ENCODE measurements at regions not wholly inside any gene's neighbourhood (a gene's known extent, or its start where the extent isn't known, plus 50 kb on each side); places are given as distances from the start of the nearest gene placed in this dataset.

DNA sequence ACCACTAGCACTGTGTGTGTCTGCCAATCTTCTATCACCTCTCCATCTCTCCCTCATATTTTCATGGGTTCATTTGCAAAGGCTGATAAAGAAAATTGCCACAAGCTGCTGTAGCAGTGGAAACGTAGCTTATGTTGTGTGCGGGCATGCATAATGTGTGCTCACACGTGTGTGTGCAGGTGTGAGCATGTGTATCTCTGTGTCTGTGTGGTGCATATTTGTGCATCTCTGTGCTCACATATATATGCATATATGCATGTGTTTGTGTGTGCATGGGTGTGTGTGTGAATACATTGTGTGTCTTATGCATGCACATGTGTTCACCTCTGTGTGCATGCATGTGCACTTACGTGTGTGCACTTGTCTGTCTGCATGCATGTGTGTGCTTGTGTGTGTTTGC is 181.8 kb upstream of the UBL3 start:
- ChIA-PET POLR2A (no interaction called here), CTCF (interaction anchor here in 1 of 2 donors (0.8 kb wide), 1 partner anchor 17 kb away, joined by 3 read pairs; no protein-coding TSS in a partner anchor)
- Histone ChIP-seq H3K36me3 (ENCODE audit: control insufficient read depth in 2 of 2, extremely low read depth in 1 of 2, insufficient read depth in 1 of 2, low read length in 1 of 2) (no peaks in the 10 kb centered on the region), H3K27ac (ENCODE audit: low read length) (no peak overlapping the region), H3K27me3 (replicated peaks in 1 of 2; ENCODE audit: control insufficient read depth in 2 of 2, extremely low read depth in 1 of 2, insufficient read depth in 2 of 2, low read length in 1 of 2) (peaks cover 0 to 5% of the 10 kb centered on the region in 2 experiments), H3K9me3 (no peaks in the 10 kb centered on the region), H3K4me3 (ENCODE audit: control insufficient read depth in 1 of 2, extremely low read depth in 1 of 2, low read length in 1 of 2) (no peak overlapping the region), H3K4me1 (ENCODE audit: control insufficient read depth in 1 of 2, extremely low read depth in 1 of 2, insufficient read depth in 2 of 2, low read length in 2 of 2) (no peaks in the 10 kb centered on the region)
- Mint-ChIP-seq H3K36me3 (no peaks in the 10 kb centered on the region), H3K4me1 (peaks cover 0 to 10% (median 0%) of the 10 kb centered on the region in 3 donors), H3K27me3 (peaks cover 4 to 10% of the 10 kb centered on the region in 2 donors), H3K9me3 (no peaks in the 10 kb centered on the region), H3K27ac (no peak overlapping the region), H3K4me3 (no peak overlapping the region)
- ATAC-seq (replicated peaks in 1 of 4) (no peak), DNase-seq (no peak)
- WGBS (ENCODE audit: insufficient coverage): 90% methylated on average over 4 of the region's 4 CpGs

DNA sequence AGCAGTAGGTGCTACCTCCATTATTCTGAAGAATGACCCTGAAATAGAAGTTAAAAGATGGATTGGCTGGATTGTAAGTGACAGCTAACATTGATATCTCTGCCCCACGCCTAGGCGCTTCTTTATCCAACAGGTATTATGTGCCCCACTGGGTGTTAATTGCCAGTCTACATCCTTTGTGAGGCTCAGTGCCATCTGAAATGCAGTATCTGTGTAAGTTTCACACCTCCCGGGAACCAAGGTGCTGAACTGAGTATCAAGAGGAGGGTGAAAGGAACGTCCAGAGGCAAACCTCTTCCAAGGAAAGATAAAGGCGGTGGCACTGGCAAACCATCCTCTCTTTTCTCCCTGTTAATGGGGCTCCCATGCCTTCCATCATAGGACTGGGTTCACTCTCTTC is 181.1 kb upstream of the UBL3 start:
- H3K27ac Mint-ChIP-seq: no peak overlapping the region
- no peak overlapping the region for H3K4me3 ChIP-seq (ENCODE audit: control insufficient read depth in 1 of 2, extremely low read depth in 1 of 2, low read length in 1 of 2)
- no peak for ATAC-seq (replicated peaks in 1 of 4)
- no peaks in the 10 kb centered on the region for H3K36me3 Mint-ChIP-seq
- peaks cover 0 to 10% (median 0%) of the 10 kb centered on the region in 3 donors for H3K4me1 Mint-ChIP-seq
- no peaks in the 10 kb centered on the region for H3K9me3 Mint-ChIP-seq
- H3K9me3 ChIP-seq: no peaks in the 10 kb centered on the region
- peaks cover 0 to 4% of the 10 kb centered on the region in 2 experiments for H3K27me3 ChIP-seq (replicated peaks in 1 of 2; ENCODE audit: control insufficient read depth in 2 of 2, extremely low read depth in 1 of 2, insufficient read depth in 2 of 2, low read length in 1 of 2)
- no peak overlapping the region for H3K27ac ChIP-seq (ENCODE audit: low read length)
- no peak for DNase-seq
- ChIA-PET CTCF (no interaction called here), POLR2A (no interaction called here)
- peaks cover 4 to 10% of the 10 kb centered on the region in 2 donors for H3K27me3 Mint-ChIP-seq
- H3K36me3 ChIP-seq (ENCODE audit: control insufficient read depth in 2 of 2, extremely low read depth in 1 of 2, insufficient read depth in 1 of 2, low read length in 1 of 2): no peaks in the 10 kb centered on the region
- H3K4me1 ChIP-seq (ENCODE audit: control insufficient read depth in 1 of 2, extremely low read depth in 1 of 2, insufficient read depth in 2 of 2, low read length in 2 of 2): no peaks in the 10 kb centered on the region
- no peak overlapping the region for H3K4me3 Mint-ChIP-seq
- WGBS (ENCODE audit: insufficient coverage): 89% methylated on average over 3 of the region's 5 CpGs

DNA sequence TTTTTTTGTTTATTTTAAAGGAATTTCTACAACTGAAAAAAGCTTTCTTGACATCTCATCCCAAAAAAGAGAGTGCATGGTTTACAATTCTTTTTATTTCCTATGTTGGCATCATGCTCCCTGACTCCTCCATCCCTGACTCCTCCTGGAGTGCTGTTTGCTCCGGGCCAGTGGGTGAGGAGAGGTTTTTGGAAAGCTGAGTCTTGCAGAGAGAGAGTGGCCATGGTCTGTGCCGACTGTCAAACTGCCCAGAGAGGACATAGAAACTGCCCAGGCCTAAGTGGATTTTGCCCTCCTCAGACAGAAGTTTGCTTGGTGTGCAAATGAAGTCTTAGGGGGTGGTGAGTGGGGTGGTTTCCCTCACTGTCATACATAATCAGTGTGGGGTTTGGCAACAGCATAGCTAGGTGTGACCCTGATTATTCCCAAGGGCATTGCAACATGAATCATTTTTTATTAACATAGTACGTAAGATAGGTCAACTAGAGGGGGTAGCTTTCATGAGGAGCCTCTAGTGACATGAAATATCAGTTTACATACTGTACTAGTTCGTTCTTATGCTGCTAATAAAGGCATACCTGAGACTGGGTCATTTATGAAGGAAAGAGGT is 179.8 kb upstream of the UBL3 start:
- ChIA-PET CTCF (interaction anchor here in 1 of 2 donors (0.6 kb wide), 1 partner anchor 32 kb away, joined by 3 read pairs; no protein-coding TSS in a partner anchor), POLR2A (no interaction called here)
- H3K27me3 Mint-ChIP-seq: peaks cover 4% of the 10 kb centered on the region in 2 donors
- DNase-seq (no peak), ATAC-seq (replicated peaks in 1 of 4) (no peak)
- no peaks in the 10 kb centered on the region for H3K27me3 ChIP-seq (replicated peaks in 1 of 2; ENCODE audit: control insufficient read depth in 2 of 2, extremely low read depth in 1 of 2, insufficient read depth in 2 of 2, low read length in 1 of 2)
- H3K27ac ChIP-seq (ENCODE audit: low read length): no peak overlapping the region
- H3K4me3 Mint-ChIP-seq: no peak overlapping the region
- no peaks in the 10 kb centered on the region for H3K9me3 Mint-ChIP-seq
- H3K9me3 ChIP-seq: no peaks in the 10 kb centered on the region
- H3K27ac Mint-ChIP-seq: no peak overlapping the region
- H3K36me3 ChIP-seq (ENCODE audit: control insufficient read depth in 2 of 2, extremely low read depth in 1 of 2, insufficient read depth in 1 of 2, low read length in 1 of 2): no peaks in the 10 kb centered on the region
- peaks cover 0 to 10% (median 0%) of the 10 kb centered on the region in 3 donors for H3K4me1 Mint-ChIP-seq
- H3K4me1 ChIP-seq (ENCODE audit: control insufficient read depth in 1 of 2, extremely low read depth in 1 of 2, insufficient read depth in 2 of 2, low read length in 2 of 2): no peaks in the 10 kb centered on the region
- no peak overlapping the region for H3K4me3 ChIP-seq (ENCODE audit: control insufficient read depth in 1 of 2, extremely low read depth in 1 of 2, low read length in 1 of 2)
- no peaks in the 10 kb centered on the region for H3K36me3 Mint-ChIP-seq
- 43% methylated on average over 2 of the region's 4 CpGs for WGBS (ENCODE audit: insufficient coverage)

DNA sequence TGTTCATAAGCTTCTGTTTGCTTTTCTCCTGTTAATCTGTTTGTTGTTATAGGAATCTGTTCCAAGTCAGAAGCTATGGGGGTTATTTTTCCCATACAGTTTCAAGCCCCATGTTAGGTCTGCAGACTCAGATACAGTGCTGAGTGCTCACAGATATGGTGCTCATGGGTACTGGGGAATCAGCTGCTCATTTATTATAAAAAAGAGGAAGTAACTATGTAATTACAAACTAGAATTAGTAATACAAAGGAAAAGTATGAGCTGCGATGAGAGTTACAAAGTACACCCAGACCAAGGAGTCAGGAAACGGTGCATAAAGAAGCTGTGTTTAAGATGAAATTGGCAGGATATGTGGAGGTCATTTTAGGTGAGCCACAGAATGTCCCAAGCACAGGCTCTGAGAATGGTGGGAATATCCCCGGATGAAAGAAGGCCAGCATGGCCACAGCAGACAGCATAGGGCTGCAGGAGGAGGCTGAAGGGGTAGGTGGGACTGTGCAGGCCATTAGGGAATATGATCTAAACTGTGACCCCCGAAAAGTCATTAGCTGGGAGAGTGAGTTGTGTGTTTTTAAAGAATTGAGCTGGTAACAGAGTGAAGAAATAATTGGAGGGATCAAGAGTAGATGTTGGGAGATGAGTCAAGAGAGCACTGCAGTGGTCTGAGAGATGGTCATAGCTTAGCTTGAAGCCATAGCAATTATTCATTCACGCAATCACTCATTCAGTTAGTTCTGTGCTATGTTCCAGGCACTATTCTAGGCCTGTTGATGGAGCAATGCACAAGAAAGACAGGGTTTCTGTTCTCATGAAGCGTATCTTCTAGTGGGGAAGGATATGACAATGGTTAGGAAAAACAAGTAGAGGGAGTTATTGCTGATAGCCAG is 177.4 kb upstream of the UBL3 start:
- Histone ChIP-seq H3K9me3 (no peaks in the 10 kb centered on the region), H3K36me3 (ENCODE audit: control insufficient read depth in 2 of 2, extremely low read depth in 1 of 2, insufficient read depth in 1 of 2, low read length in 1 of 2) (no peaks in the 10 kb centered on the region), H3K27me3 (replicated peaks in 1 of 2; ENCODE audit: control insufficient read depth in 2 of 2, extremely low read depth in 1 of 2, insufficient read depth in 2 of 2, low read length in 1 of 2) (no peaks in the 10 kb centered on the region), H3K4me3 (ENCODE audit: control insufficient read depth in 1 of 2, extremely low read depth in 1 of 2, low read length in 1 of 2) (no peak overlapping the region), H3K27ac (ENCODE audit: low read length) (no peak overlapping the region), H3K4me1 (ENCODE audit: control insufficient read depth in 1 of 2, extremely low read depth in 1 of 2, insufficient read depth in 2 of 2, low read length in 2 of 2) (no peaks in the 10 kb centered on the region)
- 84% methylated on average over 5 of the region's 6 CpGs for WGBS (ENCODE audit: insufficient coverage)
- ChIA-PET POLR2A (no interaction called here), CTCF (interaction anchor here in 1 of 2 donors (1.4 kb wide), 1 partner anchor 91 kb away, joined by 3 read pairs; no protein-coding TSS in a partner anchor)
- ATAC-seq (replicated peaks in 1 of 4): no peak
- H3K9me3 Mint-ChIP-seq: no peaks in the 10 kb centered on the region
- no peaks in the 10 kb centered on the region for H3K36me3 Mint-ChIP-seq
- no peak for DNase-seq
- no peak overlapping the region for H3K4me3 Mint-ChIP-seq
- no peak overlapping the region for H3K27ac Mint-ChIP-seq
- H3K27me3 Mint-ChIP-seq: peaks cover 0 to 4% of the 10 kb centered on the region in 2 donors
- H3K4me1 Mint-ChIP-seq: peaks cover 0 to 10% (median 0%) of the 10 kb centered on the region in 3 donors

DNA sequence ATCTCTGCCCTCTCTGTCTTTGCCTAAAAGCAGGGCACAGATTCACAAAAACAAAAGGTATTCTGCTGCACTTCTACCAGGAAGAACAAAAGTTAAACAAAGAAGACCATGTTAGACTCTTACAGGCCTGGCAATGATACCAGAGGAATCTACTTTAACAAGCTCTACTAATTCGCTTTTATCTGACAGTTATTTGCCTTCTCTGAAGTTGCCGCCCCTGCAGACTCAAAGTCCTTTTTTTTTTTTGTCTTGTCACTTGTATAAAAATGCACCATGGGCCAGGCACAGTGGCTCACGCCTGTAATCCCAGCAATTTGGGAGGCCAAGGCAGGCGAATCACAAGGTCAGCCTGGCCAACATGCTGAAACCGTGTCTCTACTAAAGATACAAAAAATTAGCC is 176.5 kb upstream of the UBL3 start:
- H3K9me3 ChIP-seq: no peaks in the 10 kb centered on the region
- H3K36me3 Mint-ChIP-seq: no peaks in the 10 kb centered on the region
- ATAC-seq (replicated peaks in 1 of 4): no peak
- H3K4me3 Mint-ChIP-seq: no peak overlapping the region
- POLR2A ChIA-PET: no interaction called here
- no peaks in the 10 kb centered on the region for H3K27me3 Mint-ChIP-seq
- WGBS (ENCODE audit: insufficient coverage): 94% methylated on average over 4 of the region's 5 CpGs
- no peak overlapping the region for H3K27ac Mint-ChIP-seq
- DNase-seq: no peak
- CTCF ChIA-PET: no interaction called here
- H3K9me3 Mint-ChIP-seq: no peaks in the 10 kb centered on the region
- H3K27ac ChIP-seq (ENCODE audit: low read length): no peak overlapping the region
- no peaks in the 10 kb centered on the region for H3K36me3 ChIP-seq (ENCODE audit: control insufficient read depth in 2 of 2, extremely low read depth in 1 of 2, insufficient read depth in 1 of 2, low read length in 1 of 2)
- no peak overlapping the region for H3K4me3 ChIP-seq (ENCODE audit: control insufficient read depth in 1 of 2, extremely low read depth in 1 of 2, low read length in 1 of 2)
- H3K27me3 ChIP-seq (replicated peaks in 1 of 2; ENCODE audit: control insufficient read depth in 2 of 2, extremely low read depth in 1 of 2, insufficient read depth in 2 of 2, low read length in 1 of 2): no peaks in the 10 kb centered on the region
- no peaks in the 10 kb centered on the region for H3K4me1 ChIP-seq (ENCODE audit: control insufficient read depth in 1 of 2, extremely low read depth in 1 of 2, insufficient read depth in 2 of 2, low read length in 2 of 2)
- peaks cover 0 to 10% (median 0%) of the 10 kb centered on the region in 3 donors for H3K4me1 Mint-ChIP-seq

DNA sequence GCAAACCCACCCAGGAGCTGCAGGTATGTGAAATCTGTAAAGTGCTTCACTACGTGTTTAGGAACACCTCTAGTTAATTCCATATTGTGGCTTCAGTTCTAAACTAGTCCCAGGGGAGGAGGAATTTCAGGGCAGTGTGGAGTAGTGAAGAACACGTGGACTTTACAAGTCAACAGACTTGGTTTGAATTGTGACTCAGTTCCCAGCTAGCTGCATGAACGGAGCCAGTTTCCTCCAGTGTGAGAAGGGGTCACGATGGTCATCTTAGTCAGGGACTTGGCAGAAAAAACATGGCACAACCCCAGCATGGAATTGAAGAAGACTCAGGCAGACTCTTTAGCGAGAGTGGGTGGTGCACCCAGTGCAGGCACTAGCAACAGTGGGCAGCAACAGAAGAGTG is 175.7 kb upstream of the UBL3 start:
- POLR2A ChIA-PET: interaction anchor here in 1 of 2 donors (0.6 kb wide), 1 partner anchor 206 kb away, joined by 3 read pairs; no protein-coding TSS in a partner anchor
- no peaks in the 10 kb centered on the region for H3K36me3 ChIP-seq (ENCODE audit: control insufficient read depth in 2 of 2, extremely low read depth in 1 of 2, insufficient read depth in 1 of 2, low read length in 1 of 2)
- no peaks in the 10 kb centered on the region for H3K27me3 Mint-ChIP-seq

More for the DNA sequence above, 175.7 kb upstream of the UBL3 start:
- no peak overlapping the region for H3K4me3 ChIP-seq (ENCODE audit: control insufficient read depth in 1 of 2, extremely low read depth in 1 of 2, low read length in 1 of 2)
- Mint-ChIP-seq H3K36me3 (no peaks in the 10 kb centered on the region), H3K9me3 (no peaks in the 10 kb centered on the region), H3K4me3 (no peak overlapping the region), H3K27ac (no peak overlapping the region), H3K4me1 (peaks cover 0 to 10% (median 0%) of the 10 kb centered on the region in 3 donors)
- no peaks in the 10 kb centered on the region for H3K4me1 ChIP-seq (ENCODE audit: control insufficient read depth in 1 of 2, extremely low read depth in 1 of 2, insufficient read depth in 2 of 2, low read length in 2 of 2)
- DNase-seq (no peak), ATAC-seq (replicated peaks in 1 of 4) (no peak)
- H3K9me3 ChIP-seq: no peaks in the 10 kb centered on the region
- no peak overlapping the region for H3K27ac ChIP-seq (ENCODE audit: low read length)
- no peaks in the 10 kb centered on the region for H3K27me3 ChIP-seq (replicated peaks in 1 of 2; ENCODE audit: control insufficient read depth in 2 of 2, extremely low read depth in 1 of 2, insufficient read depth in 2 of 2, low read length in 1 of 2)
- CTCF ChIA-PET: no interaction called here
- 73% methylated on average over 4 of the region's 5 CpGs for WGBS (ENCODE audit: insufficient coverage)

Data from T-cell (primary cell).